GM23338 (cell line): ENCODE measurements at regions not wholly inside any gene's neighbourhood (a gene's known extent, or its start where the extent isn't known, plus 50 kb on each side); places are given as distances from the start of the nearest gene placed in this dataset.

Source experiments
- CREB1 ChIP-seq: fragments of 250-450 bp; sonication (Bioruptor Pico); IDR thresholded peaks from 2 replicates; pipeline ENCODE4 v1.5.0; 2020; ENCODE audit warnings: low read depth, mild to moderate bottlenecking, moderate library complexity
- EZH2 ChIP-seq: fragments of 200-600 bp; sonication (generic); IDR thresholded peaks from one replicate; pipeline ENCODE4 v1.8.0; 2017; ENCODE audit warnings: antibody characterized with exemption, mild to moderate bottlenecking, low read depth; ENCODE audit not compliant: unreplicated experiment
- EZH2phosphoT487 ChIP-seq: fragments of 200-600 bp; sonication (generic); IDR thresholded peaks from one replicate; pipeline ENCODE4 v1.8.1; 2018; ENCODE audit warnings: antibody characterized with exemption; ENCODE audit not compliant: unreplicated experiment
- JUNB ChIP-seq: IDR thresholded peaks from one replicate; pipeline ENCODE4 v1.6.1; 2016; ENCODE audit warnings: antibody characterized with exemption; ENCODE audit not compliant: unreplicated experiment
- NANOG ChIP-seq: IDR thresholded peaks from 2 replicates; pipeline ENCODE4 v1.6.1; 2016; ENCODE audit warnings: antibody characterized with exemption, borderline replicate concordance
- POLR2AphosphoS5 ChIP-seq: IDR thresholded peaks from 2 replicates; pipeline ENCODE4 v1.6.1; 2016; ENCODE audit warnings: antibody characterized with exemption, low read depth
- STAT1 ChIP-seq: IDR thresholded peaks from one replicate; pipeline ENCODE4 v1.6.1; 2016; ENCODE audit warnings: antibody characterized with exemption; ENCODE audit not compliant: unreplicated experiment
- ZNF114 ChIP-seq: fragments of 250-450 bp; sonication (Bioruptor Pico); IDR thresholded peaks from 2 replicates; pipeline ENCODE4 v1.5.0; 2020; ENCODE audit warnings: mild to moderate bottlenecking, moderate library complexity
- ZNF331 ChIP-seq: fragments of 250-450 bp; sonication (Bioruptor Pico); IDR thresholded peaks from 2 replicates; pipeline ENCODE4 v1.5.0; 2020; ENCODE audit warnings: low read depth, mild to moderate bottlenecking, moderate library complexity
- TF ChIP-seq, protein P1 (sequence below), 2 experiments: fragments of 200-600 bp in 1 of 2; sonication (generic) in 1 of 2; conservative IDR thresholded peaks; 2 replicates each; pipeline versions ENCODE4 v1.5.1 to v1.6.1; 2016 to 2017; ENCODE audit warnings: antibody characterized with exemption in 2 of 2, low read depth in 2 of 2, mild to moderate bottlenecking in 2 of 2, moderate library complexity in 1 of 2
- TF ChIP-seq, protein P2 (sequence below): IDR thresholded peaks from one replicate; pipeline ENCODE4 v1.6.1; 2018; ENCODE audit warnings: antibody characterized with exemption; ENCODE audit not compliant: unreplicated experiment

DNA sequence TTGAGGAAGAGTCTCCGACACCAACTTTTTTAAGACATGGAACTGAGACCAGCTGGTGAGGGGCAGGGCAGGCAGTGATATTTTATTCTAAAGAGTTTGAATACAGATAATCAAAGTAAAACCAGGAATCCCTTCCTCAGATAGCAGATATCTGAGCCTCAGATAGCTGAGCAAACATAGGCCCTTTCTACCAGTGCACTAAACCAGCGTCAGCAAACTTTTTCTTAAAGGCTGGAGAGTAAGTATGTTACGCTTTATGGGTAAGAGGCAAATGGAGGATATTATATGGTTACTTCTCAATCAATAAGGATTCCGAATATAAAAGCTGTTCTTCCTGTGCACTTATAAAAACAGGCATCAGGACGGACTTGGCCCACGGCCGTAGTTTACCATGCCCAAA is 73.9 kb downstream of the WNT5A start:
- TF ChIP-seq, protein P1, sequence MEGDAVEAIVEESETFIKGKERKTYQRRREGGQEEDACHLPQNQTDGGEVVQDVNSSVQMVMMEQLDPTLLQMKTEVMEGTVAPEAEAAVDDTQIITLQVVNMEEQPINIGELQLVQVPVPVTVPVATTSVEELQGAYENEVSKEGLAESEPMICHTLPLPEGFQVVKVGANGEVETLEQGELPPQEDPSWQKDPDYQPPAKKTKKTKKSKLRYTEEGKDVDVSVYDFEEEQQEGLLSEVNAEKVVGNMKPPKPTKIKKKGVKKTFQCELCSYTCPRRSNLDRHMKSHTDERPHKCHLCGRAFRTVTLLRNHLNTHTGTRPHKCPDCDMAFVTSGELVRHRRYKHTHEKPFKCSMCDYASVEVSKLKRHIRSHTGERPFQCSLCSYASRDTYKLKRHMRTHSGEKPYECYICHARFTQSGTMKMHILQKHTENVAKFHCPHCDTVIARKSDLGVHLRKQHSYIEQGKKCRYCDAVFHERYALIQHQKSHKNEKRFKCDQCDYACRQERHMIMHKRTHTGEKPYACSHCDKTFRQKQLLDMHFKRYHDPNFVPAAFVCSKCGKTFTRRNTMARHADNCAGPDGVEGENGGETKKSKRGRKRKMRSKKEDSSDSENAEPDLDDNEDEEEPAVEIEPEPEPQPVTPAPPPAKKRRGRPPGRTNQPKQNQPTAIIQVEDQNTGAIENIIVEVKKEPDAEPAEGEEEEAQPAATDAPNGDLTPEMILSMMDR (conservative IDR thresholded peaks at IDR 0.05; ENCODE audit: low read depth in 2 of 2), result no peak
- TF ChIP-seq POLR2AphosphoS5 (no peak), EZH2 (no peak), NANOG (no peak), EZH2phosphoT487 (no peak), JUNB (no peak), CREB1 (CRISPR knock-in tag) (no peak), STAT1 (no peak), ZNF114 (CRISPR knock-in tag) (no peak), ZNF331 (CRISPR knock-in tag) (no peak)
- TF ChIP-seq, protein P2, sequence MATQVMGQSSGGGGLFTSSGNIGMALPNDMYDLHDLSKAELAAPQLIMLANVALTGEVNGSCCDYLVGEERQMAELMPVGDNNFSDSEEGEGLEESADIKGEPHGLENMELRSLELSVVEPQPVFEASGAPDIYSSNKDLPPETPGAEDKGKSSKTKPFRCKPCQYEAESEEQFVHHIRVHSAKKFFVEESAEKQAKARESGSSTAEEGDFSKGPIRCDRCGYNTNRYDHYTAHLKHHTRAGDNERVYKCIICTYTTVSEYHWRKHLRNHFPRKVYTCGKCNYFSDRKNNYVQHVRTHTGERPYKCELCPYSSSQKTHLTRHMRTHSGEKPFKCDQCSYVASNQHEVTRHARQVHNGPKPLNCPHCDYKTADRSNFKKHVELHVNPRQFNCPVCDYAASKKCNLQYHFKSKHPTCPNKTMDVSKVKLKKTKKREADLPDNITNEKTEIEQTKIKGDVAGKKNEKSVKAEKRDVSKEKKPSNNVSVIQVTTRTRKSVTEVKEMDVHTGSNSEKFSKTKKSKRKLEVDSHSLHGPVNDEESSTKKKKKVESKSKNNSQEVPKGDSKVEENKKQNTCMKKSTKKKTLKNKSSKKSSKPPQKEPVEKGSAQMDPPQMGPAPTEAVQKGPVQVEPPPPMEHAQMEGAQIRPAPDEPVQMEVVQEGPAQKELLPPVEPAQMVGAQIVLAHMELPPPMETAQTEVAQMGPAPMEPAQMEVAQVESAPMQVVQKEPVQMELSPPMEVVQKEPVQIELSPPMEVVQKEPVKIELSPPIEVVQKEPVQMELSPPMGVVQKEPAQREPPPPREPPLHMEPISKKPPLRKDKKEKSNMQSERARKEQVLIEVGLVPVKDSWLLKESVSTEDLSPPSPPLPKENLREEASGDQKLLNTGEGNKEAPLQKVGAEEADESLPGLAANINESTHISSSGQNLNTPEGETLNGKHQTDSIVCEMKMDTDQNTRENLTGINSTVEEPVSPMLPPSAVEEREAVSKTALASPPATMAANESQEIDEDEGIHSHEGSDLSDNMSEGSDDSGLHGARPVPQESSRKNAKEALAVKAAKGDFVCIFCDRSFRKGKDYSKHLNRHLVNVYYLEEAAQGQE, result no peak
